ENCODE measurements at regions not wholly inside any gene's neighbourhood (a gene's known extent, or its start where the extent isn't known, plus 50 kb on each side); places are given as distances from the start of the nearest gene placed in this dataset.

GRCh38 chr6:95243053-95243452 is 334.3 kb upstream of the MANEA start:
- DNase-seq (ENCODE audit: low spot score) = no peak

GRCh38 chr6:95244751-95245150 is 332.6 kb upstream of the MANEA start:
- DNase-seq (ENCODE audit: low spot score) = no peak

- no peak for DNase-seq (ENCODE audit: low spot score)
Measured at GRCh38 chr6:95248499-95248898, 328.8 kb upstream of the MANEA start.

GRCh38 chr6:95249175-95249574 is 328.2 kb upstream of the MANEA start:
- no peak for DNase-seq (ENCODE audit: low spot score)

- DNase-seq (ENCODE audit: low spot score) = no peak
Measured at GRCh38 chr6:95249661-95250060, 327.7 kb upstream of the MANEA start.

GRCh38 chr6:95263840-95264239 is 313.5 kb upstream of the MANEA start:
- DNase-seq (ENCODE audit: low spot score) = no peak

- no peak for DNase-seq (ENCODE audit: low spot score)
Measured at GRCh38 chr6:95266537-95267258, 310.6 kb upstream of the MANEA start.

GRCh38 chr6:95274686-95275235 is 302.6 kb upstream of the MANEA start:
- no peak for DNase-seq (ENCODE audit: low spot score)

GRCh38 chr6:95279616-95280015 is 297.7 kb upstream of the MANEA start:
- DNase-seq (ENCODE audit: low spot score) = no peak

- no peak for DNase-seq (ENCODE audit: low spot score)
Measured at GRCh38 chr6:95280686-95281273, 296.6 kb upstream of the MANEA start.

GRCh38 chr6:95285881-95286280 is 291.5 kb upstream of the MANEA start:
- no peak for DNase-seq (ENCODE audit: low spot score)

GRCh38 chr6:95286874-95287273 is 290.5 kb upstream of the MANEA start:
- DNase-seq (ENCODE audit: low spot score) = no peak

- DNase-seq (ENCODE audit: low spot score) = no peak
Measured at GRCh38 chr6:95288251-95288650, 289.1 kb upstream of the MANEA start.

GRCh38 chr6:95292011-95292410 is 285.3 kb upstream of the MANEA start:
- no peak for DNase-seq (ENCODE audit: low spot score)

- DNase-seq (ENCODE audit: low spot score) = no peak
Measured at GRCh38 chr6:95293257-95293656, 284.1 kb upstream of the MANEA start.

- no peak for DNase-seq (ENCODE audit: low spot score)
Measured at GRCh38 chr6:95294043-95294442, 283.3 kb upstream of the MANEA start.

GRCh38 chr6:95309545-95309944 is 267.8 kb upstream of the MANEA start:
- no peak for DNase-seq (ENCODE audit: low spot score)

- DNase-seq (ENCODE audit: low spot score) = no peak
Measured at GRCh38 chr6:95318137-95318536, 259.2 kb upstream of the MANEA start.

GRCh38 chr6:95321126-95321525 is 256.2 kb upstream of the MANEA start:
- DNase-seq (ENCODE audit: low spot score) = no peak

GRCh38 chr6:95325916-95326315 is 251.4 kb upstream of the MANEA start:
- DNase-seq (ENCODE audit: low spot score) = no peak

GRCh38 chr6:95328231-95328630 is 249.1 kb upstream of the MANEA start:
- DNase-seq (ENCODE audit: low spot score) = no peak

GRCh38 chr6:95352064-95352795 is 225.1 kb upstream of the MANEA start:
- DNase-seq (ENCODE audit: low spot score) = no peak

GRCh38 chr6:95354551-95354950 is 222.8 kb upstream of the MANEA start:
- DNase-seq (ENCODE audit: low spot score) = no peak
